HG03521 (cell line): ENCODE measurements at regions not wholly inside any gene's neighbourhood (a gene's known extent, or its start where the extent isn't known, plus 50 kb on each side); places are given as distances from the start of the nearest gene placed in this dataset.

Source experiments
- ATAC-seq: cut with Tn5 transposase; IDR thresholded peaks from one replicate; pipeline ENCODE4 v1.9.1; 2021; ENCODE audit warnings: mild to moderate bottlenecking, moderate library complexity; ENCODE audit not compliant: unreplicated experiment

DNA sequence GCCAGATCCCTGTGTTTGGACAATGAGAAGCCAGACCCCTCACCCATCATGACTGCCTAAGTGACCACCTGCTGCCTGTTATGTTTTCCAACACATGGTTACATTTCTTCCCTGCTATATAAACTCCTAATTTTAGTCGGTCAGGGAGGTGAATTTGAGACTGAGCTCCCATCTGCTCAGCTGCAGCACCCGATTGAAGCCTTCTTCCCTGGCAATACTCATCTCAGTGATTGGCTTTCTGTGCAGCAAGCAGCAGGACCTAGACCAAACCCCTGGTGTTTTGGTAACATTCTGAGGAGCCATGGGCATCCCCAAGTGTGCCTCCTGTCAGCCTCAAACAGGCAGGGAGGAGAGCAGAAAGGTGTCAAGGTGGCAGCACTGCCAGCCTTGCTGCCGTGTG, 141.2 kb downstream of the CD8B2 start:
- ATAC-seq, result no peak

DNA sequence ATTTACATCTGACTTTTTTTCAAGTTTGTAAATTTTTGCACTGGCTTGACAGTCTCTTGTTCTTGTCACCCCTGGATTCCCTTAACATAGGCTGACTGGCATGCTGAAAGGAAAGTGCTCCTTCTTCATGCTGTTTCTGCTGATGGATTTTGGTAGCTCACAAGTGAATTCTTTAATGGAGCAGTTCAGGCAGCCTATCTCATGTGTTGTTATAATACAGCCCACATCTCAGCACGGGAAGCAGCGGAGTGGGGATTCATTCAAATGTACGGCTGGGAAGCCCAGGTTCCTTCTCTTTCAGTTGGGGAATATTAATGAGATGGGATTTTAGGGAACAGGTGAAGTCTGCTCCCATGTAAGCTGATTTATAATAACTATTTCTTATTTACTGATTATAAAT, 142.8 kb downstream of the CD8B2 start:
- ATAC-seq, result no peak

DNA sequence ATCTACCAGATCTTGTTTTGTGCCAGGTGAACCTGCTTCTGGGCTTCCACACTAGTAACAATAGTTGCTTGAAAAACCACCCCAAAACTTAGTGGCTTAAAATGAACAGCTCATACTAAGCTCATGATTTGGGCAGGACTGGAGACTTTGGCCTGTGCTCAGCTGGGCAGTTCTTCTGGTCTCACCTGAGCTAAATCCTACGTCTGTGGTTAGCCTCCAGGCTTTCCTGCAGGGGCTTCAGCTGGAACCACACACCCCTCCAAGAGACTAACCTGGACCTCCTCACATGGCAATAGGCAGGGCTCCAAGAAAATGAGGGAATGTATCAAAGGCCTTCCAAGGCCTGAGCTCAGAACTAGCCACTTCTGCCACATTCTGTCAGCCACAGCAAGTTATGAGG, 144.1 kb downstream of the CD8B2 start:
- no peak for ATAC-seq

DNA sequence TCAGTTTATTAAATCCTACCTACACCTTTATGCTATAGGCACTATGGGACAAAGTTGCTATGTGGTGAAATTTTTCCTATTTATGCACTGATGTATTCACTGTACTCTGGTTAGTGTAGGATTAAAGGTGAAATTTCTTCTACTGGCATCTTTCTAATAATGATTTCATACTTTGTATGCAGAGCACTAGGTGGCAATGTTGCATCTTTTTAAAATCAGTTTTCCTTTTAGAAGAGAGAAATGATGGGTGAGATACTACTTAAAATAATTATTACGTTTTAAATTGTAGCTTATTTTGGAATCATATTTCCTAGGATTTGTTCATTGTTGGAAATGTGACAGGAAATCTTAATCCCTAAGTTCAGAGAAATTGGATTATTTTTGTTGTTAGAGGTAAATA, 150.9 kb downstream of the CD8B2 start:
- no peak for ATAC-seq

DNA sequence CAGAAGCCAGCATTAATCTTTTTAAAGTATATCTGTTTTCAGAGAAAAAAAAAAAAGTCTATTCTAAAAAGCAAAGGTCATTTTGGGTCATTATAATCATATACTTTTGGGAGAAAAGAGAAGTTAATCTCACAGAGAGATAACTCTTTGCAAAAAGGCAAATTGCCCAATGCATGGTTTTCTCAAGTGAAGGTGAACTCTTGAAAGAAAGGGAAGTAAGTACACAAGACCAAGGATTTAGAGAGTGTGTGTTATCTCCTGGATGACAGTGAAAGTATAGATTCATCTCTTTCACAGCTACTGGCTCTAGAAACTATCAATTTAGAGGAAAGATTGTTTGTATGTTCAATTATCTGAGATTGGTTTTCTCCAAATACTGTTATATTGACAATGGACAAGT, 151.4 kb downstream of the CD8B2 start:
- ATAC-seq, result no peak

DNA sequence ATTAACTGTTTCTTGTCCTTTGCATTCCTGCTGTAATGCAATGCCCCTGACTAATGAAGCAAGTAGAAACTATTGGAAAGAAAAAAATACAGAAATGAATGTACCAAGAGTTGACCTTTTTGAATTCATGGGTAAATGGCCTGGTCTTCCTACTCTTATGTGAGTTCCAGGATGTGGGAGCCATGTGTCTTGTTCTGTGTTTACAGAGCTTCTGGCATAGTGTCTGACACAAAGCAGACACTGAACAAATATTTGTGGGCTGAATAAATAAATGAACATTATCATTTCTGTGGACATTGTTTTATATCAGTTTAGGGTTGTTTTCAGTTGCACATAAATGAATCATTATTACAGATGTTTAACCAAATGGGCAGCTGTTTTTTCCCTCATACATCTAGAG, 155.5 kb downstream of the CD8B2 start:
- ATAC-seq, result no peak

DNA sequence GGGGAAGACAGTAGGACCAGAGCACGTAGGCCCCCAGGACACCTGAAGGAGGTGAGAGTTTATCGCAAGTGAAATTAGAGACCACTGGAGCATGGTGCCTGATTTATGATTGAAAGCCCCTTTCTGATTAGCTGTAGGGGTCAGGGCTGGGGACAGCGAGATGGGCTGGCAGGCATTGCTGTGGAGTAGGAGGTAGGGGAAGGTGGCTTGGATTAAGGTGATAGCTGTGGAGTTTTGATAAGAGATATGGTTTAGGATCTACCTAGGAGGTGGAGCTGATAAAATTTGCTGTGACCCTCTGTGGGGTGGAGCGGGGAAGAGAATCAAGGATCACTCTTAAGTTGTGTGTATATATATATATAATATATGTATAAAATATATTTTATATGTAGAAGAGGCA, 157.5 kb downstream of the CD8B2 start:
- no peak for ATAC-seq

DNA sequence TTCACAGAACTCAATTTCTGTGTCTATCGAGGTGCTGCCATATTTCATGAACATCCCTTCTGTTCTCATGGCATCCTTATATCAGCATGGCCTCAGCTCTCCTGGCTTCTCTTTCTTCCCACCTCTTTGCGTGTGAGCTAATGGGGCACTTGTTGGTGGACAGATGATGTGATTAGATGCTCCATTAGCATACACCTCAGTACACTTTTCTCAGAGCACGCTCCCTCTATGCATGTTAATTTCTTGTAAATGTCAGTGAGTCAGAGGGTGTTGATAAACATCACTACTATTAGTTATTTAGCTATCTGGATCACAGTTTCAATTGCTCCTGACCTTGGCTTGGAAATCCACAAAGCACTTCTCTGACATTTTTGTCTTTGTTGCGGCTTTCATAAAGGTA, 159.4 kb downstream of the CD8B2 start:
- ATAC-seq, result no peak

DNA sequence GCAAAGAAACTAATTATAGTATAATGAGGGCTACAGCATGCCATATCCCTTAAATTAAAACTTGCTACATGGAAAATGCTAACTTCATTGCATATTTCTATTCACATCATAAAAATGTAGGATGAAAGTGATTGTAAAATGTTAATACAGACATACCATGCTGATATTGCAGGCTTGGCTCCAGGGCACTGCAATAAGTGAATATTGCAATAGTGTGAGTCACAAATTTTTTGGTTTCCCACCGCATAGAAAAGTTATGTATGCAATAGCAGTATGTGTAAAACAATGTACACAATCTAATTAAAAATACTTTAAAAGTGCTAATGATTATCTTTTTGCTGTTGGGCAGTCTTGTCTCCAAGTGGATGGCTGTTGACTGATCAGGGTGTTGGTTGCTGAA, 162.1 kb downstream of the CD8B2 start:
- ATAC-seq, result no peak

DNA sequence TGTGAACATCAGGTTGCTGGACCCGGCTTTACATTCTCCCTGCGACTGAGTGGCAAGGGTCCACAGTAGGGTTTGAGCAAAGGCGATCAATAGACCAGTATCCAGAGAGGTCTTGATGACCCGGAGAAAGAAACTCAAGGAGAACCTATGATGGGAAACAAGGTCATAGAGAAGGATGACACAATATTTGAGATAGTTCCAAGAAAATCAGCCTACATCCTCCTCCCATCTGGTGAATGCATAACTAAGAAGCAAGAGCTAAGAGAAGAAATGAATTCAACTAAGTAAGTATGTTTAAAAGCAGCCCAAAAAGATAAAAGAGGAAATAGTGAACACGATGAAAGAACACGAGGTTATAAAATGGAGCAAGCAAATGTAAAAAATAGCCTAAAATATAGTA, 166.3 kb downstream of the CD8B2 start:
- no peak for ATAC-seq

DNA sequence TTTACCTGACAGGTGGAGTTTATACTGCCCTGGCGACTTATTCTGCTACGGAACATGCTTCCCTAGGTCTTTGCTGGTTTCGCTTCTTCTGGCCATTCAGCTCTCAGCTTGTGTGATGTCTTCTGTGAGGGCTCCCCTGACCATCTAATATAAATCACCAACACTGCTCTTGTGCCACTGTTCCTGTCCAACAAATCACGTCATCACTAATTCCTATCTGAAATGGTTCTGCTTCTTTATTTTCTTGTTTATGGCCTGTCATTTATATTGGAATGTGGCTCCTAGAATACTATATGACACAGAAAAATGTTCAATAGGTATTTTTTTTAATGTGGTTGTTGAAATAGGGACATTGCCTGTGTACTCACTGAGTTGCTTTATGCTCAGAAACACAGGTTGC, 171.5 kb downstream of the CD8B2 start:
- ATAC-seq, result no peak

DNA sequence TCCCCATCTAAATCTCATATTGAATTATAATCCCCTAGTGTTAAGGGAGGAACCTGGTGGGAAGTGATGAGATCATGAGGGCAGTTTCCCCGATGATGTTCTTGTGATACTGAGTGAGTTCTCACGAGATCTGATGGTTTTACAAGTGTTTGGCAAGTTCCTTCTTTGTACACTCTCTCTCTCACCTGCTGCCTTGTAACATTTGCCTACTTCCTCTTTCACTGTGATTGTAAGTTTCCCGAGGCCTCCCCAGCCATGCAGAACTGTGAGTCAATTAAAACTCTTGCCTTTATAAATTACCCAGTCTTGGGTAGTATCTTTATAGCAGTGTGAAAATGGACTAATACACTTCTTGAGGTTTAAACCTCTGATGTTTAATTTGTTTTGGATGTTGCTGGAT, 177.5 kb downstream of the CD8B2 start:
- ATAC-seq, result peak; percentile 50

DNA sequence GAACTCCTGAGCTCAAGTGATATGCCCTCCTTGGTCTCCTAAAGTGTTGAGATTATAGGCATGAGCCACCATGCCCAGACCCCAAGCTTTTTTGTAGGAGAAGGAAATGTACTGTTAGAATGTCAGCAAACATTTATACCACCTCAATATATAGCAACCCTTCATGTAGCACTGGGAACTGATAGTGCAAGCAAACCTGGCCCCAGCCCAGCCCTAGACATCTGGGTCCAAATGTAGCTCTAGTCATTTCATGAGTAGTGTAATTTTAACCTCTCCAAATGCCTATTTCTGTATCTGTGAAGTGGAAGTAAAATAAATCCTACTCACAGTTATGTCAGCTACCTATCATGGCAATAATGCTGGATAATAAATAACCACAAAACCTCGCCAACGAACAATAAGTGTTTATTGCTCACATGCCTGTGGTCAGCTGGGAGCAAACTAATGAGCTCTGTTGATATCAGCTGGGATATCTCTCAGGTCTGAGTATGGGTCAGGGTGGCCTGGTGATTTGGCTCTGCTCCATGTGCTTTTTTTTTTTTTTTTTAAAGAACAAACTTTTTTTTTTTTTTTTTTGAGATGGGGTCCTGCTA, 180.4 kb downstream of the CD8B2 start:
- ATAC-seq, result no peak

DNA sequence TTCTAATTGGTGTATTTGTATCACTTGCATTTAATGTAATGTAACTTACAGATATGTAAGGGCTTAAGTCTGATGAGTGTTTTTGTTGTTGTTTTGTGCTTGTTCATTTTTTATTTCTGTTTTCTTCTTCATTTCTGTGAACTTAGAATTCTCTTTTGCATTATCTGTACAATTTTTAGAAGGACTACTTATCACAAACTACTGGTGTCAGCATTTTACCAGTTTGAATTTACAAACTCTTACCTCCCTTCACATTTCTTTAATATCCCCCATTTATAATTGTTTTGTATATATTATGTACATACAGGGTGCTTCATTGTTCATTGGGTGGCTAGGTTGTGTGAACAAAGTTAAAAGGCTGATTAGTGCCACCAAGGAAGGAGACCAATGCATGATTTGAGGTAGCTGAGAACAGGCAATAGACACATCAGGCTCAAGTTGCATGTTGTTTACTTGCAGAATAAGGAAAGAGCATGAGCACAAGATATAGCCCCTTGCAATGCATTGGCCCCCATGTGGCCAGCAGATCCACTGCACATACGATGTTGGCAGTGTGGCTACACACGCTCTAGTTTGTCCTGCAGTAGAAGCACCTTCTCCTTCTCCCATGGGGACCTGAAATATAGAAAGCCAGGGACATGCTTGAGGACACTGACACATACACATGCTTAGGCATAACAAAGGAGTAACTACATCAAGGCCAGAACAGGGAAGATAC, 198.2 kb downstream of the CD8B2 start:
- ATAC-seq, result no peak

DNA sequence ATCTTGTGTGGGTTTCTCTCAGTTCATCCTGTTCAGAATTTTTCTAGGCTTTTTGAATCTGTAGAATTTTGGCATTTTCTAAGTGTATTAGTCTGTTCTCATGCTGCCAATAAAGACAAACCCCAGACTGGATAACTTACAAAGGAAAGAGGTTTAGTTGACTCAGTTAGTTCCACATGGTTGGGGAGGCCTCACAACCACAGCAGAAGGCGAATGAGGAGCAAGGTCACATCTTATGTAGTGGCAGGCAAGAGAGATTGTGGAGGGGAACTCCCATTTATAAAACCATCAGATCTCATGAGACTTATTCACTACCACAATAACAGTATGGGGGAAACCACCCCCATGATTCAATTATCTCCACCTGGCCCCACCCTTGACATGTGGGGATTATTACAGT, 199.2 kb downstream of the ST6GAL2 start:
- no peak for ATAC-seq

DNA sequence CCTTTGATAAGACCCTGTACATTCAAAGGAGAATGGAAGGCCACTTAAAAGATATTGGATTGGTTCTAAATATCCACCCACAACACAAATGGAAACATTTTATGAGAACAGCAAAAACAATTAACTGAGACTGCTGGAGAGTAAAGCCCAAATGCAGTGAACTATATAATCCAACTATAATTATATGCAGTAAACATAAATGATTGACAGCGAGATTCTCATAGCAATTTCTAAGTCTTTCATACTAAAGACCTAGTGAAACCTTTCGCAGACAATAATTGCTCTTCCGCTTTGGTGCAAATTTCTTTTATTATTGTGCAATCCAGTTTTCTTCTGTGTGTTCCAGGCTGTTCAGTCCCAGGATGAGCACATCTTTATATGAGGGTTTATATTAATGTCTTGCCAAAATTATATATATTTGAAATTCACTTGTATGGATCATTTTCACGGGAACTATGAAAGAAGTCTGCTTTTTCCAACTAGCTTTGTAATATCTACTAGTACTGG, 190.9 kb downstream of the ST6GAL2 start:
- ATAC-seq, result no peak

DNA sequence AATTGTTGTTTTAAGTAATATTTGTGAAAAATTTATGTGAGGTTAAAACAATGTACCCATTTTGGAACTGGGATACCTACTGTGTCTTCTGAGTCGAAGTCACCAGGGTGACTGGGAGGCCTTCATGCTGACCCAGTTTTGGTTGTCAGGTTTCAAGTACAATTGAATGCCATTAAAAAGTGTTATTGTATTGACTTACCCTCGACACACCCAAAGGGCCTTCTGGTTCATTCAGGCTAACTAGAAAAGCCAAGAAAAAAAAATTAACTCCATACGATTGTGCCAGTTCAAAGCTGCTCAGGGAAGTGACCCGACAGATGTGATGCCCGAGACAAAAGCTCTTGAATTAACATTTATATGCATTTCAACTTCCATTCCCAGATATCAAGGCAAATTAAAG, 190.0 kb downstream of the ST6GAL2 start:
- ATAC-seq, result no peak

DNA sequence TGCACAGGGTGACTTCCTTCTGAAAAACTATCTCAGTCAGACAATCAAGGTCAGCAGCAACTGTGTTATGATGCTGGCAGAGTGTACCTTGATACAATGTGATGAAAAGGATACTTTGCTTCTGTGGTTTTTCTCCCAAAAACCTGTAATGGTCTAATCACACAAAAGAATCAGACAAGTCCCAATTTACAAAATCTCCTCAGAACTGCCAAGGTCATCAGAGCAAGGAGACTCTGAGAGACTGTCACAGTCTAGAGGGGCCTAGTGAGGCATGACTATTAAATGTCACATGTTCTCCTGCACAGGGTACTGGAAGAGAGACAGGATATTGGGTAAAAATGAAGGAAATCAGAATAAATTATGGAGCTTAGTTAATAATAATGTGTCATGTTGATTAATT, 185.4 kb downstream of the ST6GAL2 start:
- no peak for ATAC-seq

DNA sequence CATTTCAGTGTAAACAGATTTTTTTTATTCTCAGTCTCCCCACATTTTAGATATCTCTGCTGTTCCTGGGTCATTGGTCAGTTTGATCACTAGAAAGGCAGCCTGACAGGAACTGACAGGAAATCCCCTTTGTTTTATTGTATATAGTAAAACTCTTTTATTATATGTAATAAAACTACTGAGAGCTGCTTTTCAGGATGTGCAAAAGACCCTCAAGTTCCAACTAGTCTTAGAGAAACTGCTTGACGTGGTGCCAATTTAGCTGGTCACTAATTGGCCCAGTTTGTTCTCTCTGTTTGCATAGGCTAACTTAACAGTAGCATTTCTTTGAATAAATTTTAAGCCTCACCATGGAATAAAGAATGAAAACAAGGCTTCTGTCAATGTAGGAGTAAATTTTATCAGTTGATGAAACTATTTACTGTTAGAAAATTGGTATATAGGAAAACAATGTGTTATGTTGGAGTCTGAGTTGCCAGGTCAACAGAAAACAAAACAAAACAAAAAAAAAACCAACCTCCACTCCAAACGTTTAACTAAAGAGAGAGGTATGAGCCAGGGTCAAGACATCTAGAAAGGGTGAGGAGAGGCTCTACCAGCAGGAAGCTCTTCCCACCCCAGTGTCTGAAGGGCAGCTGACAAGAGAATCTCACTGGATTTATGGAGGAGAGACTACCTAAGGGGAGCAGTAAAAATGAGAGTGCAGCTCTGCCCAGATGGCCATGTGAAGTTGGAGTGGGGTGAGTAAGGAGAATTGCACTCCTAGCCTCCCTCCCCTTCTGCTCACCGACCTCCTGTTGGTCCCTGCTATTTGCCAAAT, 184.6 kb downstream of the ST6GAL2 start:
- ATAC-seq, result no peak

DNA sequence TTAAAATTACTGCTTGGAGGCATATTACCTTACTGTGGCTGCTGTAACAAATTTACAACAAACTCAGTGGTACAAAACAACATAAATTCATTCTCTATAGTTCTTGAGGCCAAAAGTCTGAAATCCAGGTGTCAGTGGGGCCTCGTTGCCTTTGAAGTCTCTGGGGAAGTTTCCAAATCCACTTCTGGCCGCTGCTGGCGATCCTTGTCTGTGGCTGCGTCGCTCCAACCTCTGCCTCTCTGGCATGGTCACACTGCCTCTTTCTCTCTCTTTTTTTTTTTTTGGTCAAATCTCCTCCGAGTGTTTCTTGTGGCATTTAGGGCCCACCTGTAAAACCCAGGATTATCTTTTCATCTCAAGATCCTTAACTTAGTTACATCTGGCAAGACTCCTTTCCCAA, 182.8 kb downstream of the ST6GAL2 start:
- ATAC-seq, result no peak

DNA sequence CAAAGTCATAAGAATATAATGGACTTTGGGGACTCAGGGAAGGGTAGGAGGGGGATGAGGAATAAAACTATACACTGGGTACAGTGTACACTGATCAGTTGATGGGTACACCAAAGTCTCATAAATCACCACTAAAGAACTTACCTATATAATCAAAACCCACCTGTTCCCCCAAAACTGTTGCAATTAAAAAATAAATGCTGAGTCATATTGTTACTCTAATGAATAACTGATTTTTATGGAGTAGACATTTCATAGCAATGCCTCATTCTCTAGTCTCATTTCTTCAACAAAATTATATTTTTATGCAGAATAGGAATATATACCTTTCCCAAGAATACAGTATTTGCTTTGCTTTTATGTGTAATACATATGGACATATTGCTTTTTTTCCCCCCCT, 181.2 kb downstream of the ST6GAL2 start:
- no peak for ATAC-seq

DNA sequence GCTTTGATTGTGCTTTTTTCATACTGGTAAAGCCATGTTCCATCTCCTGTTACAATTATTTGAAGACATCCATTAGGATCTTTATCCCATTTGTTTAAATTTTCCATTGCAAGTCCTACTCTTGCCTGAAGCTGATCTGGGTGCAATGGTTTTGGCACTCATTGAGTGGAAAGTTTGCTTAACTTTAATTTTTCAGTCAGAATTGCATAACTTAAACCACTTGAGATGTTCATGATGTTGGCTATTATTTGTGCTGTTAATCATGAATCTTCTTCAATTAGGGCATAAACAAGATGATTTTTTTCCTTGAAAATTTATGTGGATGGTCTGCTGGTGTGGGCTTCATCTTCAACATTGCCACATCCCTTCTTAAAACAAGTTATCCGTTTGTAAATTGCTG, 180.1 kb downstream of the ST6GAL2 start:
- ATAC-seq, result no peak
